Lower lobe of right lung (tissue), 2 donors: ENCODE measurements at regions not wholly inside any gene's neighbourhood (a gene's known extent, or its start where the extent isn't known, plus 50 kb on each side); places are given as distances from the start of the nearest gene placed in this dataset.

Experiments used
- ATAC-seq, 2 donors: fragments of 200-7000 bp; cut with Tn5 transposase; one replicate each; pipeline ENCODE4 v1.9.1; 2020 to 2022; ENCODE audit warnings: mild to moderate bottlenecking in 2 of 2, moderate library complexity in 2 of 2
- DNase-seq: peaks from one replicate; pipeline ENCODE4 v3.0.0-alpha.2; 2020
- H3K27ac ChIP-seq: fragments of 200-600 bp; one replicate; pipeline ENCODE4 v1.8.0; 2022
- H3K27me3 ChIP-seq: fragments of 200-600 bp; one replicate; pipeline ENCODE4 v1.8.0; 2022; ENCODE audit warnings: low read depth
- H3K36me3 ChIP-seq: fragments of 200-600 bp; one replicate; pipeline ENCODE4 v1.8.0; 2022; ENCODE audit warnings: mild to moderate bottlenecking
- H3K4me1 ChIP-seq: fragments of 200-600 bp; one replicate; pipeline ENCODE4 v1.8.0; 2022
- H3K4me3 ChIP-seq: fragments of 200-600 bp; one replicate; pipeline ENCODE4 v1.8.0; 2022; ENCODE audit warnings: mild to moderate bottlenecking
- H3K9me3 ChIP-seq: fragments of 200-600 bp; one replicate; pipeline ENCODE4 v1.8.0; 2022
- CTCF ChIP-seq: fragments of 200-600 bp; IDR thresholded peaks from one replicate; pipeline ENCODE4 v1.8.0; 2022; ENCODE audit warnings: antibody characterized with exemption, mild to moderate bottlenecking
- intact Hi-C: fragments of 100-400 bp; cut with DNase I; formaldehyde crosslinking; loops from one replicate; pipeline ENCODE4 v1.11.0; 2022
- donor health status: DM: no; HTN: yes; CAD: no; lungs with severe emphysema.

DNA sequence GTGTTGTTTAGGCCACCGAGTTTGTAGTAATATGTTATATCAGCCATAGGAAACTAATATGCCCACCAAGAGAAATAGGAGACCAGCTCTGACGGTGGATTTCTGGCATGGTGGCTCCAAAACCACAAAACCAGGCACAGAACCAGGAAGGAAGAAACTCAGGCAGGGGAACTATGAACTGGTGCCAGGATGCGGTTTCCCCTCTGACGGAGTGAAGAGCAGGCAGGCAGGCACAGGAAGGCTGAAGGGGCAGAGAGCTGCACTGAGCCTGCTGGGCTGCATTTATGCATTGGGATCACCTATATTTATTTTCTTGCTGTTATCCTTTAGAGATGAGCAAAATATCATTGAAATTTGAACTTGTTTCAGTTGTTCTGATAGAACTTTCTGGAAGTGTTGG is 479.4 kb downstream of the VRK1 start:
- Histone ChIP-seq H3K4me1 (no peaks in the 10 kb centered on the region), H3K27ac (no peak overlapping the region), H3K9me3 (no peaks in the 10 kb centered on the region), H3K36me3 (no peaks in the 10 kb centered on the region), H3K4me3 (no peak overlapping the region), H3K27me3 (peaks cover 18% of the 10 kb centered on the region)
- intact Hi-C loops: no loop called here
- no peak for DNase-seq
- TF ChIP-seq CTCF: no peak
- ATAC-seq: no peak

- intact Hi-C loops: no loop called here
- H3K27ac ChIP-seq: no peak overlapping the region
- DNase-seq (no peak), ATAC-seq (no peak)
- no peaks in the 10 kb centered on the region for H3K36me3 ChIP-seq
- no peaks in the 10 kb centered on the region for H3K9me3 ChIP-seq
- no peak overlapping the region for H3K4me3 ChIP-seq
- H3K4me1 ChIP-seq: no peaks in the 10 kb centered on the region
- H3K27me3 ChIP-seq: peaks cover 18% of the 10 kb centered on the region
- no peak for TF ChIP-seq CTCF
Observed at GRCh38 chr14:97277711-97278110, 480.5 kb downstream of the VRK1 start.

- no peaks in the 10 kb centered on the region for H3K36me3 ChIP-seq
- H3K27me3 ChIP-seq: peaks cover 12% of the 10 kb centered on the region
- intact Hi-C loops: no loop called here
- ATAC-seq (no peak), DNase-seq (no peak)
- TF ChIP-seq CTCF: no peak
- no peak overlapping the region for H3K27ac ChIP-seq
- H3K4me3 ChIP-seq: no peak overlapping the region
- H3K4me1 ChIP-seq: no peaks in the 10 kb centered on the region
- H3K9me3 ChIP-seq: no peaks in the 10 kb centered on the region
Observed at GRCh38 chr14:97280526-97280925, 483.3 kb downstream of the VRK1 start.

DNA sequence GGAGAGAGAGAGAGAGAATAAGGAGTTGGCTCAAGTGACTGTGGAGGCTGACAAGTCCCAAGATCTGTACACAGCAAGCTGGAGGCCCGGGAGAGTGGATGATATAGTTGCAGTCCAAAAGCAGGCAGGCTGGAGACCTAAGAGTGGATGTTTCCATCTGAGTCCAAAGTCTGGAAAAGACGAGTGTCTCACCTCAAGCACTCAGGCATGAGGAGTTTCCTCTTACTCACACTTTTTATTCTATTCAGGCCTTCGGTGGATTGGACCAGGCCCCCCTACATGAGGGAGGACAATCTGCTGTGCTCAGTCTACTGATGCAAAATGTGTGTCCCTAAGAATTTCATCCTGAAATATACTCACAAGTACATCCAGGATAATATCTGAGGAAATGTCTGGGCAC is 484.6 kb downstream of the VRK1 start:
- Histone ChIP-seq H3K4me3 (no peak overlapping the region), H3K36me3 (no peaks in the 10 kb centered on the region), H3K4me1 (no peaks in the 10 kb centered on the region), H3K9me3 (no peaks in the 10 kb centered on the region), H3K27ac (no peak overlapping the region), H3K27me3 (peaks cover 4% of the 10 kb centered on the region)
- DNase-seq: no peak
- no peak for TF ChIP-seq CTCF
- no peak for ATAC-seq
- intact Hi-C loops: no loop called here

GRCh38 chr14:97282210-97283004 is 485.2 kb downstream of the VRK1 start:
- intact Hi-C loops: no loop called here
- no peak for TF ChIP-seq CTCF
- no peak overlapping the region for H3K4me3 ChIP-seq
- no peak overlapping the region for H3K27ac ChIP-seq
- DNase-seq (no peak), ATAC-seq (no peak)
- no peaks in the 10 kb centered on the region for H3K9me3 ChIP-seq
- no peaks in the 10 kb centered on the region for H3K27me3 ChIP-seq
- no peaks in the 10 kb centered on the region for H3K4me1 ChIP-seq
- no peaks in the 10 kb centered on the region for H3K36me3 ChIP-seq
